Endothelial cell of umbilical vein (primary cell): ENCODE measurements at regions not wholly inside any gene's neighbourhood (a gene's known extent, or its start where the extent isn't known, plus 50 kb on each side); places are given as distances from the start of the nearest gene placed in this dataset.

Source experiments
- BruUV-seq: library from RNA; stranded (reverse); fragments of 400-500 nt; replicated peaks from 2 replicates; lab custom pipeline; 2021; lab: Mats Ljungman, UMichigan
- CTCF ChIA-PET: fragments of 300-600, 350-600 bp; sonication (Branson Sonifier 250); formaldehyde crosslinking; loops from one replicate; lab custom pipeline; 2021; ENCODE audit warnings: antibody characterized with exemption, inconsistent platforms; lab: Charles Lee
- POLR2A ChIA-PET: fragments of 300-600, 350-600 bp; sonication (Branson Sonifier 250); formaldehyde crosslinking; loops from one replicate; lab custom pipeline; 2021; ENCODE audit warnings: antibody characterized with exemption, inconsistent platforms; lab: Charles Lee
- DNase-seq: peaks from one replicate; pipeline ENCODE4 v3.0.0-alpha.2; 2011; ENCODE audit warnings: low read depth, low spot score
- FAIRE-seq: peaks from 2 replicates; lab custom pipeline; 2011; peaks lifted over from hg19 to GRCh38; lab: Jason Lieb, UNC
- H2AFZ ChIP-seq: 2 replicates; pipeline ENCODE4 v1.6.0; 2012; ENCODE audit warnings: low read depth, low read length, control low read depth, inconsistent platforms
- H3K27ac ChIP-seq: 2 replicates; pipeline ENCODE4 v1.5.1; 2011; ENCODE audit warnings: low read depth, mild to moderate bottlenecking, control low read depth, low read length, moderate library complexity; ENCODE audit not compliant: insufficient read depth
- H3K27me3 ChIP-seq, 2 experiments: 2 replicates each; pipeline versions ENCODE4 v1.6.0 to v1.6.1; 2011; ENCODE audit warnings: low read length in 2 of 2, mixed read lengths in 1 of 2; ENCODE audit not compliant: control insufficient read depth in 2 of 2, insufficient read depth in 2 of 2
- H3K36me3 ChIP-seq, 2 experiments: 2 replicates in 1 of 2; 3 replicates in 1 of 2; pipeline ENCODE4 v1.5.1; 2011; ENCODE audit warnings: low read length in 2 of 2, mild to moderate bottlenecking in 1 of 2, moderate library complexity in 1 of 2; ENCODE audit not compliant: control insufficient read depth in 2 of 2, insufficient read depth in 2 of 2; ENCODE audit errors: extremely low read depth in 1 of 2
- H3K4me1 ChIP-seq: 3 replicates; pipeline ENCODE4 v1.5.1; 2011; ENCODE audit warnings: mild to moderate bottlenecking, low read length; ENCODE audit not compliant: control insufficient read depth, insufficient read depth; ENCODE audit errors: extremely low read depth
- H3K4me2 ChIP-seq: 2 replicates; pipeline ENCODE4 v1.6.1; 2011; ENCODE audit warnings: low read length, control low read depth, mixed read lengths; ENCODE audit not compliant: insufficient read depth
- H3K4me3 ChIP-seq, 3 experiments: fragments of 200-600 bp in 1 of 3; sonication (generic), shearing (Covaris generic) in 1 of 3; replicated peaks in 1 of 3; 2 replicates each; pipeline ENCODE4 v1.5.1; 2011 to 2016; ENCODE audit warnings: control low read depth in 3 of 3, low read length in 3 of 3, mild to moderate bottlenecking in 2 of 3, inconsistent platforms in 1 of 3, low read depth in 1 of 3, moderate library complexity in 1 of 3; ENCODE audit not compliant: insufficient read depth in 1 of 3
- H3K79me2 ChIP-seq: 2 replicates; pipeline ENCODE4 v1.6.0; 2012; ENCODE audit warnings: low read length, inconsistent platforms; ENCODE audit not compliant: control insufficient read depth, insufficient read depth
- H3K9ac ChIP-seq: replicated peaks from 2 replicates; pipeline ENCODE3; 2011; ENCODE audit warnings: low read length, control low read depth; ENCODE audit not compliant: insufficient read depth; ENCODE audit errors: extremely low read depth
- H3K9me1 ChIP-seq: replicated peaks from 3 replicates; pipeline ENCODE4 v1.6.0; 2011; ENCODE audit warnings: mild to moderate bottlenecking, low read length; ENCODE audit not compliant: control insufficient read depth, insufficient read depth; ENCODE audit errors: extremely low read depth
- H3K9me3 ChIP-seq: replicated peaks from 2 replicates; pipeline ENCODE4 v1.5.1; 2012; ENCODE audit warnings: low read length, inconsistent platforms; ENCODE audit not compliant: control insufficient read depth, insufficient read depth
- H4K20me1 ChIP-seq: replicated peaks from 2 replicates; pipeline ENCODE3; 2011; ENCODE audit warnings: mild to moderate bottlenecking, low read length; ENCODE audit not compliant: control insufficient read depth, insufficient read depth; ENCODE audit errors: extremely low read depth
- EZH2 ChIP-seq: IDR thresholded peaks from 2 replicates; pipeline ENCODE4 v1.6.1; 2012; ENCODE audit warnings: borderline replicate concordance, low read depth, mild to moderate bottlenecking, moderate library complexity, low read length, inconsistent platforms; ENCODE audit not compliant: severe bottlenecking
- FOS ChIP-seq: IDR thresholded peaks from 2 replicates; pipeline ENCODE4 v1.6.1; 2011; ENCODE audit warnings: mild to moderate bottlenecking, low read length, moderate library complexity, borderline replicate concordance; ENCODE audit not compliant: insufficient read depth
- GATA2 ChIP-seq: IDR thresholded peaks from 2 replicates; pipeline ENCODE4 v1.7.0; 2011; ENCODE audit warnings: low read depth, mild to moderate bottlenecking, moderate library complexity, mixed read lengths, low read length; ENCODE audit not compliant: insufficient read length, insufficient read depth
- JUN ChIP-seq: IDR thresholded peaks from 2 replicates; pipeline ENCODE4 v1.6.1; 2011; ENCODE audit warnings: borderline replicate concordance, low read depth; ENCODE audit not compliant: insufficient read length, insufficient read depth
- MYC ChIP-seq: IDR thresholded peaks from one replicate; pipeline ENCODE4 v1.6.1; 2011; ENCODE audit warnings: mild to moderate bottlenecking, low read depth, low read length
- POLR2A ChIP-seq: IDR thresholded peaks from 2 replicates; pipeline ENCODE4 v1.6.1; 2012; ENCODE audit warnings: low read depth, mild to moderate bottlenecking, control low read depth, low read length
- POLR2AphosphoS5 ChIP-seq: IDR thresholded peaks from 2 replicates; pipeline ENCODE4 v1.6.1; 2012; ENCODE audit warnings: low read depth, mild to moderate bottlenecking, control low read depth, low read length, moderate library complexity; ENCODE audit not compliant: insufficient read depth
- dilution Hi-C: fragments of 300-500 bp; cut with MboI; formaldehyde crosslinking; loops from one replicate; pipeline ENCODE4 v1.15.0; 2019; ENCODE audit warnings: low sequenced_read_pairs; ENCODE audit not compliant: extremely low pct_ligation_motif_present
- intact Hi-C: fragments of 100-400 bp; cut with micrococcal nuclease; formaldehyde crosslinking; loops from one replicate; pipeline ENCODE4 v1.10.0; 2022
- TF ChIP-seq, protein P1 (sequence below), 2 donors: IDR thresholded peaks; 1 replicate in 1 of 2; 2 replicates in 1 of 2; pipeline ENCODE4 v1.5.1; 2011; ENCODE audit warnings: low read length in 2 of 2, mild to moderate bottlenecking in 2 of 2, moderate library complexity in 2 of 2, control low read depth in 1 of 2, inconsistent platforms in 1 of 2, low read depth in 1 of 2; ENCODE audit not compliant: insufficient read depth in 1 of 2; ENCODE audit errors: extremely low read depth in 1 of 2
- TF ChIP-seq, protein P2 (sequence below): IDR thresholded peaks from 2 replicates; pipeline ENCODE4 v1.6.1; 2011; ENCODE audit not compliant: insufficient read depth, insufficient read length

DNA sequence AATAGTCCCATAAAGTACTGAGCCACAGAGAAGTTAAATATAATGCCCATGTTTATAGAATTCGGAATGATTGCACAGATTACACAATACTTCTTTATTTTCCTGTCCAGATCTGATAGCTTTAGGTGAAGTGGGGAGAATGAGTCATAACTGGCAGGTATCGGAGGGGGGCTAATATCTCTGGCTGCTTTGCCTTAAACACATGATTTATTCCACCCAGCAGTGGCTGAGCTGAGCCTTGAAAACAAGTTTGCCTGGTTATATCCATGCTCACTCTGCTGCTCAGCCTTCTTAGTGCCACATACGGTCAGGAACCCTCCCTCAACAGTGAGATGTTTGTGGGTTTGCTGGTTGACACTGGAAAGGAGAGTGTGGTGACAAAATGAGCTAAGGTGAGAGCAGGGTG, 119.7 kb upstream of the ZNF648 start:
- dilution Hi-C loops (no loop called here), intact Hi-C loops (no loop called here)
- H3K79me2 ChIP-seq, result no peaks in the 10 kb centered on the region
- H3K9me3 ChIP-seq, result no peaks in the 10 kb centered on the region
- TF ChIP-seq, protein P1, sequence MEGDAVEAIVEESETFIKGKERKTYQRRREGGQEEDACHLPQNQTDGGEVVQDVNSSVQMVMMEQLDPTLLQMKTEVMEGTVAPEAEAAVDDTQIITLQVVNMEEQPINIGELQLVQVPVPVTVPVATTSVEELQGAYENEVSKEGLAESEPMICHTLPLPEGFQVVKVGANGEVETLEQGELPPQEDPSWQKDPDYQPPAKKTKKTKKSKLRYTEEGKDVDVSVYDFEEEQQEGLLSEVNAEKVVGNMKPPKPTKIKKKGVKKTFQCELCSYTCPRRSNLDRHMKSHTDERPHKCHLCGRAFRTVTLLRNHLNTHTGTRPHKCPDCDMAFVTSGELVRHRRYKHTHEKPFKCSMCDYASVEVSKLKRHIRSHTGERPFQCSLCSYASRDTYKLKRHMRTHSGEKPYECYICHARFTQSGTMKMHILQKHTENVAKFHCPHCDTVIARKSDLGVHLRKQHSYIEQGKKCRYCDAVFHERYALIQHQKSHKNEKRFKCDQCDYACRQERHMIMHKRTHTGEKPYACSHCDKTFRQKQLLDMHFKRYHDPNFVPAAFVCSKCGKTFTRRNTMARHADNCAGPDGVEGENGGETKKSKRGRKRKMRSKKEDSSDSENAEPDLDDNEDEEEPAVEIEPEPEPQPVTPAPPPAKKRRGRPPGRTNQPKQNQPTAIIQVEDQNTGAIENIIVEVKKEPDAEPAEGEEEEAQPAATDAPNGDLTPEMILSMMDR (IDR thresholded peaks at IDR 0.05; ENCODE audit: extremely low read depth in 1 of 2, insufficient read depth in 1 of 2, low read depth in 1 of 2, low read length in 2 of 2), result no peak
- TF ChIP-seq POLR2A, result no peak
- TF ChIP-seq FOS, result no peak
- no peak for TF ChIP-seq POLR2AphosphoS5
- TF ChIP-seq GATA2, result no peak
- TF ChIP-seq, protein P2, sequence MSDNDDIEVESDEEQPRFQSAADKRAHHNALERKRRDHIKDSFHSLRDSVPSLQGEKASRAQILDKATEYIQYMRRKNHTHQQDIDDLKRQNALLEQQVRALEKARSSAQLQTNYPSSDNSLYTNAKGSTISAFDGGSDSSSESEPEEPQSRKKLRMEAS, result no peak
- TF ChIP-seq MYC, result no peak
- no peak for TF ChIP-seq EZH2
- TF ChIP-seq JUN, result no peak
- no peak overlapping the region for H3K4me3 ChIP-seq
- DNase-seq, result no peak
- no peaks in the 10 kb centered on the region for H3K9me1 ChIP-seq
- H3K4me2 ChIP-seq, result no peak overlapping the region
- H4K20me1 ChIP-seq, result no peaks in the 10 kb centered on the region
- ChIA-PET POLR2A (no interaction called here), CTCF (no interaction called here)
- H3K27me3 ChIP-seq, result no peaks in the 10 kb centered on the region
- no peak overlapping the region for H3K9ac ChIP-seq
- no TSS peak for BruUV-seq
- no peaks in the 10 kb centered on the region for H3K36me3 ChIP-seq
- no peaks in the 10 kb centered on the region for H3K4me1 ChIP-seq
- no peak overlapping the region for H3K27ac ChIP-seq
- FAIRE-seq, result no peak
- no peak overlapping the region for H2AFZ ChIP-seq
